Astrocyte of the spinal cord (primary cell): ENCODE measurements at regions not wholly inside any gene's neighbourhood (a gene's known extent, or its start where the extent isn't known, plus 50 kb on each side); places are given as distances from the start of the nearest gene placed in this dataset.

Experiments
- DNase-seq: peaks from one replicate; pipeline ENCODE4 v3.0.0; 2011; ENCODE audit warnings: low read depth, low spot score
- H3K4me3 ChIP-seq: 2 replicates; pipeline ENCODE4 v1.5.1; 2011; ENCODE audit warnings: low read depth, mild to moderate bottlenecking, low read length, moderate library complexity
- in situ Hi-C: cut with HindIII; loops from 2 replicates; pipeline ENCODE4 v1.10.0; 2017; ENCODE audit warnings: low sequenced_read_pairs
- TF ChIP-seq, protein P1 (sequence below): IDR thresholded peaks from 2 replicates; pipeline ENCODE4 v1.5.1; 2012; ENCODE audit warnings: low read depth, mild to moderate bottlenecking, low read length, inconsistent platforms

- DNase-seq: peak; percentile 53
- H3K4me3 ChIP-seq: no peak overlapping the region
- TF ChIP-seq, protein P1, sequence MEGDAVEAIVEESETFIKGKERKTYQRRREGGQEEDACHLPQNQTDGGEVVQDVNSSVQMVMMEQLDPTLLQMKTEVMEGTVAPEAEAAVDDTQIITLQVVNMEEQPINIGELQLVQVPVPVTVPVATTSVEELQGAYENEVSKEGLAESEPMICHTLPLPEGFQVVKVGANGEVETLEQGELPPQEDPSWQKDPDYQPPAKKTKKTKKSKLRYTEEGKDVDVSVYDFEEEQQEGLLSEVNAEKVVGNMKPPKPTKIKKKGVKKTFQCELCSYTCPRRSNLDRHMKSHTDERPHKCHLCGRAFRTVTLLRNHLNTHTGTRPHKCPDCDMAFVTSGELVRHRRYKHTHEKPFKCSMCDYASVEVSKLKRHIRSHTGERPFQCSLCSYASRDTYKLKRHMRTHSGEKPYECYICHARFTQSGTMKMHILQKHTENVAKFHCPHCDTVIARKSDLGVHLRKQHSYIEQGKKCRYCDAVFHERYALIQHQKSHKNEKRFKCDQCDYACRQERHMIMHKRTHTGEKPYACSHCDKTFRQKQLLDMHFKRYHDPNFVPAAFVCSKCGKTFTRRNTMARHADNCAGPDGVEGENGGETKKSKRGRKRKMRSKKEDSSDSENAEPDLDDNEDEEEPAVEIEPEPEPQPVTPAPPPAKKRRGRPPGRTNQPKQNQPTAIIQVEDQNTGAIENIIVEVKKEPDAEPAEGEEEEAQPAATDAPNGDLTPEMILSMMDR: peak; percentile 94
- in situ Hi-C loops: no loop called here
These were observed 111.2 kb upstream of the THY1 start for GRCh38 chr11:119533921-119534736.

DNA sequence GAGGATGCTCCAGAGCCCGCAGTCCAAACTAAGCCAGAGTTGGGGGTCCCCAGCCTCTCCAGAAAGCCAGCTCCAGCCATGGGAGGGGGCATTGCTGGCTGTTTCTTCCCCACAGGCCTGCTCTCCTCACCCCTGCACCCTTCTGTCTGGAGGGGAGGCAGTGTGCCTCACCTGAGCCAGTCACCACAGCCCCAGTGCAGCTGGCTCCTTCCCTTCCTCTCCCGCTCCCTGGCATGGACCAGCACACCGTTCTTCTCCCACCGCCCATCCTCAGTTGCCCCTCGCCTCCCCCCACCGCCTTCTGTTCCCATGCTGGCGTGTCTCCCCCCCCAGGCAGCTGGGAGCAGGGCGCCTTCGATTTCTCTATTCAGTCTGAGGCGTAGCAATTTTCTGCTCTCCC, 110.5 kb upstream of the THY1 start:
- TF ChIP-seq, protein P1: no peak
- in situ Hi-C loops: no loop called here
- no peak for DNase-seq
- no peak overlapping the region for H3K4me3 ChIP-seq

DNA sequence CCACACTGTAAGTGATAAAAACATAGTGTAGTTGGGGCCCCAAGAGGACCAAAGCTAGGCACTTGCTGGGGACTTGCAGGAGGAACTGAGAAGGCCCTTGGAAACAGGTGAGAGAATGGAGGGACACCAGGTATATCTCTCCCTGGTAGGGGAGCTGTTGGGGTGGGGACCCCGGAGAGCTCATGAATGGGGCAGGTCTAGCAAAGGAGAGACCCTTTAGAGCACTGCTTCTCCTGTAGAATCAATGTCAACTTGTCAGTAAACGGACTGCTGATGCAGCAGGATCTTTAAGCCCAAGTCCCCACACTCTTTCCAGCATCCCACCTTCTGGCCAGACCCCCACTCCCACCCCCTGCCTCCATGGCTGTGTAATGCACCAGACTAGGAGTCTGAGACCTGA, 109.6 kb upstream of the THY1 start:
- in situ Hi-C loops: no loop called here
- no peak for DNase-seq
- TF ChIP-seq, protein P1: no peak
- H3K4me3 ChIP-seq: no peak overlapping the region

DNA sequence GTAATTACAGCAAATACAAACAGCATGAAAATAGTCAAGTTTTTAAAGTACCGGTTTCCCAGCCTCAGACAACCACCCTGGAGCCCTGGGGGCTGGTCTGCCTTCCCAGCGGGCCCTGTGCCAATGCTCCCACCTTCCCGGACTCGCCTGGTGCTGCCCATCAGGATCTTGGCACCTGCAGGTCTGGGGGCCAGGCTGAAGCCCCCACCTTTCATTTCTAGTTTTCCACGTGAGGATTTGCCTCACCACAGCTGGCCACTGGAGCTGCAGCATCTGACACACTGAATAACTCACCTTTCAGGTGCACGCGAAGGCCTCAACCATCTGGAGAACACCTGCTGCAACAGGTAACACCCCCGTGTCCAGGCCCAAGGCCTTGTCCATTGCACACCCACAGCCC, 108.7 kb upstream of the THY1 start:
- DNase-seq: no peak
- in situ Hi-C loops: no loop called here
- no peak overlapping the region for H3K4me3 ChIP-seq
- TF ChIP-seq, protein P1: no peak

DNA sequence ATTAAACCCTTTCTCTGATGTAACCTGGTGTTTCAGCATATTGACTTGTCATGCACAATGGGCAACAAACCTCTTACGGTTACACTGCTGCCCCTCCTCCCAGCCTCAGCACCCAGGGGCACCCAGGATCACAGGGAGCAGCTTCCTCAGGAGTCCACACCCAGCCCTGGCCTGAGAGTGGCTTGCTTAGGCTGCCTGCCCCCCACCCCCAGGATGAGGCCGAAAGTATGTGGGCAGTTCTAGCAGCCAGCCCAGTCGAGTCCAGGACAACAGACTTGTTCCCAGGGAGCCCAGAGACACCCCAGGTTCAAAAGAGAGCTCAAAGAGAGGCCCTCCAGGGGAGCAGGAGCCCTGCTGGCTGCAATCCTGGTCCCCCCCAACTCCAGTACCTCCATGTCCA, 108.1 kb upstream of the THY1 start:
- H3K4me3 ChIP-seq: no peak overlapping the region
- no peak for DNase-seq
- in situ Hi-C loops: no loop called here
- TF ChIP-seq, protein P1: no peak

DNA sequence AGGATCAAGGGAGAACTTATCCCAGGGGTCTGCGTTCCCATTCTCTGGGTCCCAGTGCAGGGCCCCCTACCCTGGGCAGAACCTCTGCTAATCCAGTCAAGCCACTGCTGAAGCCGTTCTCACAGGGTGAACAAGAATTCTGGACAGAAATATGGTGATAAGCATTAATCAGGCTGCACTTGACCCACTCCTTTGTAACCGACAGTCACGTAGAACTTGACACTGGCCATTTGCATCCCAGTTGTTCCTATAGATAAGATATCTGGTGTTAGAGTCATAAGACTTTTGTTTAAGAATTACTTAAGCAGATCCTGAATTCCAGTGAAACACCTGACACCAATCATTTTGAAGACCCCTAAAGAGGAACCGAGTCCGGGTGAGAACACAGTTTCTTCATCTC, 107.5 kb upstream of the THY1 start:
- no peak for DNase-seq
- in situ Hi-C loops: no loop called here
- H3K4me3 ChIP-seq: no peak overlapping the region
- TF ChIP-seq, protein P1: no peak
